ENCODE measurements at regions not wholly inside any gene's neighbourhood (a gene's known extent, or its start where the extent isn't known, plus 50 kb on each side); places are given as distances from the start of the nearest gene placed in this dataset.

DNA sequence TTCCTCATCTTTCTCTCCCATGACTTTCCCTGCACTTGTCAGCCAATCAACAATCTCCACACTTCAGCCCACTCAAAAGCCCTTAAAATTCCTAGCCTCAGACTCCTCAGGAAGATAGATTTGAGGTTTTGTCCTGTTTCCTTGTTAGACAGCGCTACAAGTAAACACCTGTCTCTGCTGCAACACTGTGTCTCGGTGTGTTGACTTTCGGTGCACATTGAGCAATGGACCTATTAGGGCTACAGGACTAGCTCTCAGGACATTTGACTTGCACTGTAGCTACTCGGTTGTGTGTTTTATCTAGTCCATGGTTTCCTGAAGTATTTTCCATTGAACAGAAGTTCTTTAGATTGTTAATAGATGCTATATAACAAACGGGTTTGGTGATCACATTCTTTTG, 140.9 kb upstream of the XPO1 start:
- no peak for TF ChIP-seq POLR2A (IDR thresholded peaks at IDR 0.05; ENCODE audit: low read length)
- no peak for TF ChIP-seq GATA1 (IDR thresholded peaks at IDR 0.05; ENCODE audit: low read depth, low read length)
